Myocyte (in vitro differentiated cells): ENCODE measurements at regions not wholly inside any gene's neighbourhood (a gene's known extent, or its start where the extent isn't known, plus 50 kb on each side); places are given as distances from the start of the nearest gene placed in this dataset.
"Not testable (repeated sequence)": the region's sequence is repeated elsewhere in the genome, so short reads cannot be mapped to it uniquely, and the experiment has no call there.

Experiments used
- DNase-seq: peaks from one replicate; pipeline ENCODE4 v3.0.0-alpha.2; 2012; ENCODE audit warnings: low read depth

- DNase-seq = no peak
Observed at GRCh38 chr7:113030489-113030888, 56.1 kb downstream of the GPR85 start.

- no peak for DNase-seq
Observed at GRCh38 chr7:113026941-113027340, 59.7 kb downstream of the GPR85 start.

GRCh38 chr7:113017144-113017857 lies 69.3 kb downstream of the GPR85 start:
- DNase-seq = not testable (repeated sequence)

- peak; percentile 56 for DNase-seq
Observed at GRCh38 chr7:113015034-113015645, 71.5 kb downstream of the GPR85 start.

GRCh38 chr7:113013761-113014449 lies 72.7 kb downstream of the GPR85 start:
- DNase-seq = no peak

GRCh38 chr7:113012862-113013261 lies 73.8 kb downstream of the GPR85 start:
- not testable (repeated sequence) for DNase-seq

- no peak for DNase-seq
Observed at GRCh38 chr7:113010377-113010776, 76.2 kb downstream of the GPR85 start.

GRCh38 chr7:113008755-113009154 lies 77.9 kb downstream of the GPR85 start:
- no peak for DNase-seq

- no peak for DNase-seq
Observed at GRCh38 chr7:113004726-113005454, 81.7 kb downstream of the GPR85 start.

GRCh38 chr7:113000316-113001020 lies 86.2 kb downstream of the GPR85 start:
- DNase-seq = no peak

GRCh38 chr7:112997831-112998230 lies 88.8 kb downstream of the GPR85 start:
- no peak for DNase-seq

GRCh38 chr7:112996331-112996871 lies 90.2 kb downstream of the GPR85 start:
- peak; percentile 30 for DNase-seq

- DNase-seq = peak; percentile 98
Observed at GRCh38 chr7:112995059-112995824, 91.4 kb downstream of the GPR85 start.

GRCh38 chr7:112994656-112995055 lies 92.0 kb downstream of the GPR85 start:
- DNase-seq = peak; percentile 62

- peak; percentile 63 for DNase-seq
Observed at GRCh38 chr7:112990624-112991023, 96.0 kb downstream of the GPR85 start.

- no peak for DNase-seq
Observed at GRCh38 chr7:112989531-112989930, 97.1 kb downstream of the GPR85 start.

GRCh38 chr7:112987171-112987570 lies 99.5 kb downstream of the GPR85 start:
- peak; percentile 21 for DNase-seq

GRCh38 chr7:112986256-112987031 lies 100.2 kb downstream of the GPR85 start:
- DNase-seq = peak; percentile 57

GRCh38 chr7:112985377-112985987 lies 101.1 kb downstream of the GPR85 start:
- peak; percentile 35 for DNase-seq
